Lung microvascular endothelial cell (primary cell): ENCODE measurements at regions not wholly inside any gene's neighbourhood (a gene's known extent, or its start where the extent isn't known, plus 50 kb on each side); places are given as distances from the start of the nearest gene placed in this dataset.
"Not testable (repeated sequence)": the region's sequence is repeated elsewhere in the genome, so short reads cannot be mapped to it uniquely, and the experiment has no call there.

Experiments
- DNase-seq, 2 donors: peaks; one replicate each; pipeline versions ENCODE4 v3.0.0 to v3.0.0-alpha.2; 2010; ENCODE audit warnings: low read depth in 2 of 2

- DNase-seq = no peak
Measured at GRCh38 chr17:31623990-31624389, 232.5 kb downstream of the RAB11FIP4 start.

GRCh38 chr17:31622500-31622899 lies 231.0 kb downstream of the RAB11FIP4 start:
- no peak for DNase-seq

GRCh38 chr17:31621566-31621965 lies 230.1 kb downstream of the RAB11FIP4 start:
- DNase-seq = no peak

- DNase-seq = not testable (repeated sequence)
Measured at GRCh38 chr17:31611053-31611452, 219.6 kb downstream of the RAB11FIP4 start.

GRCh38 chr17:31609996-31610910 lies 218.8 kb downstream of the RAB11FIP4 start:
- no peak for DNase-seq

GRCh38 chr17:31609331-31609730 lies 217.9 kb downstream of the RAB11FIP4 start:
- DNase-seq = no peak

GRCh38 chr17:31608659-31609254 lies 217.3 kb downstream of the RAB11FIP4 start:
- DNase-seq = no peak

GRCh38 chr17:31605761-31606160 lies 214.3 kb downstream of the RAB11FIP4 start:
- no peak for DNase-seq

- no peak for DNase-seq
Measured at GRCh38 chr17:31604936-31605335, 213.5 kb downstream of the RAB11FIP4 start.

- DNase-seq = not testable (repeated sequence)
Measured at GRCh38 chr17:31600144-31600543, 208.7 kb downstream of the RAB11FIP4 start.

- no peak for DNase-seq
Measured at GRCh38 chr17:31598921-31599571, 207.6 kb downstream of the RAB11FIP4 start.

- no peak for DNase-seq
Measured at GRCh38 chr17:31598399-31598782, 206.9 kb downstream of the RAB11FIP4 start.

GRCh38 chr17:31597646-31598398 lies 206.3 kb downstream of the RAB11FIP4 start:
- no peak for DNase-seq

GRCh38 chr17:31596382-31597323 lies 205.2 kb downstream of the RAB11FIP4 start:
- DNase-seq = peak; percentile 93 to 96

GRCh38 chr17:31595666-31596381 lies 204.3 kb downstream of the RAB11FIP4 start:
- no peak for DNase-seq

- no peak for DNase-seq
Measured at GRCh38 chr17:31595076-31595475, 203.6 kb downstream of the RAB11FIP4 start.

GRCh38 chr17:31594416-31594815 lies 202.9 kb downstream of the RAB11FIP4 start:
- DNase-seq = no peak

- no peak for DNase-seq
Measured at GRCh38 chr17:31593806-31594205, 202.3 kb downstream of the RAB11FIP4 start.

- no peak for DNase-seq
Measured at GRCh38 chr17:31591924-31592323, 200.4 kb downstream of the RAB11FIP4 start.

- no peak for DNase-seq
Measured at GRCh38 chr17:31588512-31588911, 197.0 kb downstream of the RAB11FIP4 start.
